Amniotic epithelial cell (primary cell): ENCODE measurements at regions not wholly inside any gene's neighbourhood (a gene's known extent, or its start where the extent isn't known, plus 50 kb on each side); places are given as distances from the start of the nearest gene placed in this dataset.
"Not testable (repeated sequence)": the region's sequence is repeated elsewhere in the genome, so short reads cannot be mapped to it uniquely, and the experiment has no call there.

Experiments
- DNase-seq: peaks from one replicate; pipeline ENCODE4 v3.0.0-alpha.2; 2010; ENCODE audit warnings: low read depth

- no peak for DNase-seq
These were observed 213.1 kb downstream of the FGFR2 start for GRCh38 chr10:121385136-121385535.

- no peak for DNase-seq
These were observed 205.6 kb downstream of the FGFR2 start for GRCh38 chr10:121392657-121393056.

GRCh38 chr10:121393522-121393921 is 204.7 kb downstream of the FGFR2 start:
- DNase-seq = no peak

- DNase-seq = not testable (repeated sequence)
These were observed 197.7 kb downstream of the FGFR2 start for GRCh38 chr10:121400507-121400906.

GRCh38 chr10:121403527-121403926 is 194.7 kb downstream of the FGFR2 start:
- DNase-seq = no peak

- no peak for DNase-seq
These were observed 193.6 kb downstream of the FGFR2 start for GRCh38 chr10:121404611-121405010.

- DNase-seq = no peak
These were observed 193.1 kb downstream of the FGFR2 start for GRCh38 chr10:121405096-121405495.

GRCh38 chr10:121405549-121405948 is 192.7 kb downstream of the FGFR2 start:
- no peak for DNase-seq

- no peak for DNase-seq
These were observed 192.3 kb downstream of the FGFR2 start for GRCh38 chr10:121405953-121406352.

GRCh38 chr10:121406823-121407545 is 191.3 kb downstream of the FGFR2 start:
- DNase-seq = no peak

GRCh38 chr10:121409466-121410104 is 188.7 kb downstream of the FGFR2 start:
- DNase-seq = no peak

- DNase-seq = no peak
These were observed 187.2 kb downstream of the FGFR2 start for GRCh38 chr10:121411004-121411403.

GRCh38 chr10:121413951-121414350 is 184.3 kb downstream of the FGFR2 start:
- no peak for DNase-seq

GRCh38 chr10:121414366-121415062 is 183.7 kb downstream of the FGFR2 start:
- DNase-seq = no peak

- DNase-seq = no peak
These were observed 183.2 kb downstream of the FGFR2 start for GRCh38 chr10:121415063-121415399.

- DNase-seq = no peak
These were observed 182.2 kb downstream of the FGFR2 start for GRCh38 chr10:121416071-121416470.

- no peak for DNase-seq
These were observed 180.9 kb downstream of the FGFR2 start for GRCh38 chr10:121417298-121417697.

GRCh38 chr10:121418126-121418777 is 180.0 kb downstream of the FGFR2 start:
- DNase-seq = no peak

- no peak for DNase-seq
These were observed 178.2 kb downstream of the FGFR2 start for GRCh38 chr10:121420006-121420405.

GRCh38 chr10:121422096-121422495 is 176.1 kb downstream of the FGFR2 start:
- no peak for DNase-seq

GRCh38 chr10:121425623-121426022 is 172.6 kb downstream of the FGFR2 start:
- no peak for DNase-seq

GRCh38 chr10:121426307-121426706 is 171.9 kb downstream of the FGFR2 start:
- no peak for DNase-seq
